Muscle layer of colon (tissue), 2 donors: ENCODE measurements at regions not wholly inside any gene's neighbourhood (a gene's known extent, or its start where the extent isn't known, plus 50 kb on each side); places are given as distances from the start of the nearest gene placed in this dataset.
"Not testable (repeated sequence)": the region's sequence is repeated elsewhere in the genome, so short reads cannot be mapped to it uniquely, and the experiment has no call there.

Source experiments
- H3K27ac ChIP-seq: one replicate; pipeline ENCODE4 v1.7.0; 2013; ENCODE audit warnings: low read depth, mild to moderate bottlenecking, low read length, moderate library complexity
- H3K27me3 ChIP-seq, 2 donors: one replicate each; pipeline ENCODE4 v1.7.0; 2013; ENCODE audit warnings: low read length in 2 of 2, mild to moderate bottlenecking in 2 of 2; ENCODE audit not compliant: insufficient read depth in 2 of 2, control insufficient read depth in 1 of 2
- H3K36me3 ChIP-seq: one replicate; pipeline ENCODE4 v1.7.0; 2013; ENCODE audit warnings: mild to moderate bottlenecking, low read length; ENCODE audit not compliant: insufficient read depth
- H3K4me1 ChIP-seq: one replicate; pipeline ENCODE4 v1.7.0; 2013; ENCODE audit warnings: mild to moderate bottlenecking, low read length; ENCODE audit not compliant: insufficient read depth
- H3K4me3 ChIP-seq, 2 donors: one replicate each; pipeline ENCODE4 v1.7.0; 2013; ENCODE audit warnings: low read length in 2 of 2, low read depth in 1 of 2, mild to moderate bottlenecking in 1 of 2, moderate library complexity in 1 of 2
- H3K9ac ChIP-seq: one replicate; pipeline ENCODE4 v1.7.0; 2013; ENCODE audit warnings: low read length
- H3K9me3 ChIP-seq: one replicate; pipeline ENCODE4 v1.7.0; 2013; ENCODE audit warnings: mild to moderate bottlenecking, low read length
- donor health status: abdominal sarcoma.
- donor health status: Adenocarcinoma of cecum.

DNA sequence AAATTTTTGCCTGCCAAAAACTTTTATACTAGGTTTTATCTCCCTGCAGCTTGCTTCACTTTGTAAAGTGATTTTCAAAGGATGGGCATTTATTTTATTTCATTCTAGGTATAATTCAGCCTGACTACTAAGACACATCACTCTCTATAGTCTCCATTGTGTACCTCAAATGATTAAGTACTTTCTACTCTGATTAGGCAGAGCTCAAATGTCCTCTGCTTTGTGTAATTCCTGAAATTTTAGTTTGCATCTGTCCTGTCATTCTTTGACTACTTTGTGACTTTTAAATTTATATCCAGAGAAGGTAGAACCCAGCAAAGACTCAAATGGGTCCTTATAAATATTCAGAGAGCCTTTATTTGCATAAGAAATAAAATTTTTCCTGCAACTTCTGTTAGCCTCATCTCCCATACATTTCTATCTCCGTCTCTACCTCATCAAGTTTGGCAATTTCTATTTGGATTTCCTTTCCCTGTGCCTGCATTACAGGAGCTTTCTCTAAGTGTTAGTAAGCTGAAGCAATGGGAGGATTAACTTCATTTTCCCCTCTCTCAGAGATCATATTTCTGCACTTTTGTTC lies 1038.0 kb upstream of the ATXN8OS start:
- no peaks in the 10 kb centered on the region for H3K4me1 ChIP-seq
- H3K9me3 ChIP-seq = no peaks in the 10 kb centered on the region
- H3K4me3 ChIP-seq = no peak overlapping the region
- no peaks in the 10 kb centered on the region for H3K36me3 ChIP-seq
- no peak overlapping the region for H3K9ac ChIP-seq
- no peaks in the 10 kb centered on the region for H3K27me3 ChIP-seq
- H3K27ac ChIP-seq = no peak overlapping the region

DNA sequence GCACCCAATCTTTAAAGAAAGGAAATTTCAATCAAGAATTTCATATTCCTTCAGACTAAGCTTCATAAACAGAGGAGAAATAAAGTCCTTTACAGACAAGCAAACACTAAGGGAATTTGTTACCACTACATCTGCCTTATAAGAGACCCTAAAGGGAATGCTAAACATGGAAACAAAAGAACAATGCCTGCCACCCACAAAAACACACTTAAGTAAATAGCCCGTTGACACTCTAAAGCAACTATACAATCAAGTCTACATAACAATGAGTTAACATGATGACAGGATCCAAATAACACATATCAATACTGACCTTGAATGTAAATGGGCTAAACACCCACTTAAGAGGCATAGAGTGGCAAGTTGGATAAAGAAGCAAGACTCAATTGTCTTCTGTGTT lies 1056.9 kb upstream of the ATXN8OS start:
- no peaks in the 10 kb centered on the region for H3K27me3 ChIP-seq
- no peaks in the 10 kb centered on the region for H3K36me3 ChIP-seq
- H3K9ac ChIP-seq = no peak overlapping the region
- no peak overlapping the region for H3K27ac ChIP-seq
- H3K4me1 ChIP-seq = no peaks in the 10 kb centered on the region
- no peaks in the 10 kb centered on the region for H3K9me3 ChIP-seq
- no peak overlapping the region for H3K4me3 ChIP-seq

DNA sequence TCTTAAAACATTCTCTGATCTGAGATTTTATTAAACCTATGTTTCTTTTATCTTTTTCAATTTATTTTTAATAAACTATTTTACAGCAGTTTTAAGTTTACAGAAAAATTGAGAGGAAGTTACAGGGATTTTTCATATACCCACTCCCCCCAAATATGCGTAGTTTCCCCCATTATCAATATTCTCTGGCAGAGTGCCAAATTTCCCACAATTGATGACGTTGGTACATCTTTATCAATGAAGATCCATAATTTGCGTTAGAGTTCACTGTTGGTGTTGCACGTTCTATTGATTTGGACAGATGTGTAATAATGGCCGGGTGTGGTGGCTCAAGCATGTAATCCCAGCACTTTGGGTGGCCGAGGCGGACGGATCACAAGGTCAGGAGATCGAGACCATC lies 1063.0 kb upstream of the ATXN8OS start:
- H3K4me3 ChIP-seq = no peak overlapping the region
- H3K4me1 ChIP-seq = no peaks in the 10 kb centered on the region
- H3K9ac ChIP-seq = no peak overlapping the region
- no peaks in the 10 kb centered on the region for H3K27me3 ChIP-seq
- H3K9me3 ChIP-seq = no peaks in the 10 kb centered on the region
- no peak overlapping the region for H3K27ac ChIP-seq
- no peaks in the 10 kb centered on the region for H3K36me3 ChIP-seq

DNA sequence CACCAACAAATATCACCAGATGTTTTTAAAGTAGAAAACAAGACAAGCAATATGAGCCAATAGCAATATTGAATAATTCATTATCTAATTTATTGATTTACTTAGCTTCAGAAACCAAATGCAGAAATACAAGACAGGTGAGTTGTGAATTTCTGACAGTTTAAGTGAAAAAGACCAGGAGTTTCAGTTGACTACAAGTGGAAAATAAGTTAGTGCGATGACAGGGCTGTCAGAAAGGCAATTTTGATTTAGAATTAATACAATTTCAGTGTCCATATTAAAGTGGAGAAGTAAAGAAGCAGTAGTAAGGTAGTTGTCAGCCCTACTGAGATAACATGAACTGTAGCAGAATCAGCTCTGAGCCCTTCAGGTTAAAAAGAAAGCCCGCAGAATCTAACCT lies 1066.7 kb upstream of the ATXN8OS start:
- Histone ChIP-seq H3K4me3 (no peak overlapping the region), H3K4me1 (no peaks in the 10 kb centered on the region), H3K9ac (no peak overlapping the region), H3K9me3 (no peaks in the 10 kb centered on the region), H3K27ac (no peak overlapping the region), H3K36me3 (no peaks in the 10 kb centered on the region), H3K27me3 (no peaks in the 10 kb centered on the region)

DNA sequence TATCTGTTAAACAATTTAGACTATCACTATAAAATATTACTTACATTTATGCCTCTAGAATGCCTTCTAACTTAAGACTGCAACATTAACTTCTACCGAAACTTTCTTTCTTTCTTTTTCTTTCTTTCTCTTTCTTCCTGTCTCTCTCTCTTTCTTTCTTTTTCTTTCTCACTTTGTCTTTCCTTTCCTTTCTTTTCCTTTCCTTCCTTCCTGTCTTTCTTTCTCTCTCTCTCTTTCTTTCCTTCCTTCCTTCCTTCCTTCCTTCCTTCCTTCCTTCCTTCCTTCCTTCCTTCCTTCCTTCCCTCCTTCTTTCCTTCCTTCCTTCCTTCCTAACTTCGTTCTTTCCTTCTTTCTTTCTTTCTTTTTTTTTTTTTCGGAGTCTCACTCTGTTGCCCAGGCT lies 1071.9 kb upstream of the ATXN8OS start:
- H3K9me3 ChIP-seq = no peaks in the 10 kb centered on the region
- no peak overlapping the region for H3K27ac ChIP-seq
- no peak overlapping the region for H3K9ac ChIP-seq
- H3K36me3 ChIP-seq = no peaks in the 10 kb centered on the region
- no peaks in the 10 kb centered on the region for H3K4me1 ChIP-seq
- H3K27me3 ChIP-seq = no peaks in the 10 kb centered on the region
- H3K4me3 ChIP-seq = no peak overlapping the region

DNA sequence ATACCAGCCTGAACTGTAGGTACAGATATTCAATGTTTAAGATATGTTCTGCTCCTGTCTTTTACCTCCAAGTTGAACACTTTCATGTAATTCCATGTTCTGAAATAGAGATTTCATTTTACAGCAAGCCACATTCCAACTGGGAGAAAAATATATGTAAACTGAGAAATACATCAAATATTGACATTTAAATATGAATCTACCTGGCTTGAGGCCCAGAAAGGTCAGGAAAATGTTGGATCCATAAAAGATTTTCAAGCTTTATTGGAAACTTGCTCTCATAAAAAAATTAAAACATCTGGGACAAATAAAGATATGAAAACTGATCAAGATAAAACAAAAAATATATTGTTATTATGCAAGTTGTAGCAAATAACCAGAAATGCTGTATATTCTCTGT lies 1078.7 kb upstream of the ATXN8OS start:
- Histone ChIP-seq H3K9ac (no peak overlapping the region), H3K27me3 (no peaks in the 10 kb centered on the region), H3K9me3 (no peaks in the 10 kb centered on the region), H3K4me3 (no peak overlapping the region), H3K4me1 (no peaks in the 10 kb centered on the region), H3K36me3 (no peaks in the 10 kb centered on the region), H3K27ac (no peak overlapping the region)

DNA sequence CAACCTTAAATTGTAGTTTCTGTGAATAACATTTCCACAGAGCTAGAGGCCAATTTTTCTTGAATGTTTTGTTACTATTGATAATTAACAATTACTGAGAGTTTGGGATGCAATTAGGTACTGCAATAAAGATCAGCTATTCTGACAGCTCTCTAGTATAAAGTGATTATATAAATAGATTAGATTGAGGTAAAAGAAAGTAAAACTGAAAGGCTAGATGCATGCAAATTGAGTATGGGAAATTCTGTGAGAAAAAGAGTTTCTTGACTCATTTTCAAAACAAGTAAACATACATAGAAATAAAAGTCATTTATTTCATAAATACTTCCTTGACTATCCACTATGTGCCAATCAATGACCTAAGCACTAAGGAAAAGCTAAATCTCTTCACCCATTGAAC lies 1087.5 kb upstream of the ATXN8OS start:
- H3K4me1 ChIP-seq = no peaks in the 10 kb centered on the region
- no peak overlapping the region for H3K9ac ChIP-seq
- no peaks in the 10 kb centered on the region for H3K36me3 ChIP-seq
- H3K27me3 ChIP-seq = no peaks in the 10 kb centered on the region
- H3K9me3 ChIP-seq = no peaks in the 10 kb centered on the region
- no peak overlapping the region for H3K27ac ChIP-seq
- H3K4me3 ChIP-seq = no peak overlapping the region

DNA sequence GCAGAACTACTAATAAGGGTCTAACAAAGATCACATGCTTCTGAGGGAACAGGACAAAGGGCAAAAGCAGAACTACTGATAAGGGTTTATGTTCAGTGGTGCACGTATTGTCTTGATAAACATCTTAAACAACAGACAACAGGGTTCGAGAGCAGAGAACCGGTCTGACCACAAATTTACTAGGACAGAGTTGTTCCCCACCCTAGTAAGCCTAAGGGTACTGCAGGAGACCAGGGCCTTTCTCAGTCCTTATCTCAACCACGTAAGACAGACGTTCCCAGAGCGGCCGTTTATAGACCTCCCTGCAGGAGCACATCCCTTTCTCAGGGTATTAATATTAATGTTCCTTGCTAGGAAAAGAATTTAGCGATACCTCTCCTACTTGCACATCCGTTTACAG lies 1089.5 kb upstream of the ATXN8OS start:
- H3K4me3 ChIP-seq, H3K27me3 ChIP-seq, H3K4me1 ChIP-seq, H3K36me3 ChIP-seq, H3K9ac ChIP-seq, H3K27ac ChIP-seq, H3K9me3 ChIP-seq: not testable (repeated sequence)

DNA sequence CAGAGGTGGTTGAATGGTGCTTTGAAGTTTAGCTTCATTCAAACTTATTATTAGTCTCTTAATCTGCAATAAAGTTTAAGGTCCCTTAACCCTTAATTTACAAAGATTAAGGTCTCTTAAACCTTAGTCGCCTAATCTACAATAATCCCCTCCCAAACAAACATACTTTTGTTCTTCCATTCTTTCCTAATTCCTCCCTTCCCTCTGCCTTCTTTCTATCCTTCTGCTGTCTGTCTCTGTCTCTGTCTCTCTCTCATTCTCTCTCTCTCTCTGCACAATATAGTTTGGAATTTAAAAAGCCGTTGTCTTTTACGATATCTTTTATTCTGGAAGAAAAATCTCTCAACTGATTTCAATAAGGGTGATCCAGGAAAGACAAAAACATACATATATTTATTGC lies 1096.8 kb upstream of the ATXN8OS start:
- Histone ChIP-seq H3K9me3 (no peaks in the 10 kb centered on the region), H3K4me3 (no peak overlapping the region), H3K27ac (no peak overlapping the region)

DNA sequence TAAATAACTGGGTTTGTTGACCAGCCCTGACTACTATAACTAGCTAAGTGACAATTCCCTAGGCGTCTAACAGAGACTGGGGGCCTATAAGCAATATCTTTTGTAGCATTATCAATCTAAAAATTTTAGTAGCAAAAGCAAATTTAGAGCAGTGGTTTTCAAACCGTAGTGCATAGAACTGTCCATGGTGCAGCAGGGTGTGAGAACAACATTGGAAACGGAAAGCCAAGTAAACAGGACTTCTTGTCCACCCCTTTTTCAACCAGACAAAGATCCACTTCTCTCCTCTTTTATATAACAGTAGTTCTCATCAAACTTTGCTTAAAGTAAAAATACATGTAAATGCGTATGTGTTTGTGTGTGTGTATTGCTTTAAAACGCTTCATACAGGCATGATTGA lies 1099.1 kb upstream of the ATXN8OS start:
- H3K4me1 ChIP-seq = no peaks in the 10 kb centered on the region
- no peak overlapping the region for H3K4me3 ChIP-seq
- H3K9me3 ChIP-seq = no peaks in the 10 kb centered on the region
- H3K9ac ChIP-seq = no peak overlapping the region
- no peaks in the 10 kb centered on the region for H3K27me3 ChIP-seq
- no peak overlapping the region for H3K27ac ChIP-seq
- H3K36me3 ChIP-seq = no peaks in the 10 kb centered on the region

More for the DNA sequence above, 1096.8 kb upstream of the ATXN8OS start:
- Histone ChIP-seq H3K9ac (no peak overlapping the region), H3K4me1 (no peaks in the 10 kb centered on the region), H3K27me3 (no peaks in the 10 kb centered on the region), H3K36me3 (no peaks in the 10 kb centered on the region)

DNA sequence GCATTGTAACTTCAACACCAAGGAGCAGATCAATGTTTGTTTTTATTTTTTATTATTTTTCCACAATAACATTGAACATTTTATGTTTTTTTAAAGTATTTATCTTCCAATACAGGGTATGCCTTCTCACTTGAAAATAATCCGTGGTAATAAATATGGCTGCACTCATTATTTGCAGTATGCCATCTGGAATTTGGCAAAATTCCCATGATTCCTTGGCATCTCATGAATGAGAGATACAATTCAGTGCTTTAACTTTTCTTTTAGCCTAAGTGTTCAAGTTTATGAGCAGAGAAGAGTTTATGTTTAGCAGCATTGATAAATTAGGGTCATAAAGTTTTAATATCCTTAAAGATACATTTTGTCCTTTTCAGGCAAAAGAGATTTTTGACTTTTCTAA lies 1109.6 kb upstream of the ATXN8OS start:
- Histone ChIP-seq H3K4me3 (no peak overlapping the region), H3K9ac (no peak overlapping the region), H3K4me1 (no peaks in the 10 kb centered on the region), H3K27ac (no peak overlapping the region), H3K27me3 (no peaks in the 10 kb centered on the region), H3K36me3 (no peaks in the 10 kb centered on the region), H3K9me3 (no peaks in the 10 kb centered on the region)

DNA sequence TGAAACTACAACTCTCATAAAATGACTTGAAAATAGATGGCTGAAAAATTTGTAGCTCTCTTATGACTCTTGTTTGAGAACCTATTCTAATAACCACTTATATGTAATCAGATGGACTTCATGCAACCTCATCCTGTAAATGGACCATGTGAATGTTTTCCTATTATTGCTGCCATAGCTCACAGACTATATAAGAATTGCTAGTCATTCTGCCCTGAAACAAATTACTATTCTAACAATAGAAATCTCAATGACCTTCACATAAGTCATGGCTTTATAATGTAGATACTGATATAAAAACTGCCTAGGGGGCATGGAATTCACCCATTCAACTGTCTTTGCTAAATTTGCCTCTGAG lies 1111.0 kb upstream of the ATXN8OS start:
- H3K9ac ChIP-seq = no peak overlapping the region

More for the DNA sequence above, 1111.0 kb upstream of the ATXN8OS start:
- H3K4me3 ChIP-seq = no peak overlapping the region
- no peaks in the 10 kb centered on the region for H3K4me1 ChIP-seq
- no peaks in the 10 kb centered on the region for H3K9me3 ChIP-seq
- no peak overlapping the region for H3K27ac ChIP-seq
- H3K27me3 ChIP-seq = no peaks in the 10 kb centered on the region
- no peaks in the 10 kb centered on the region for H3K36me3 ChIP-seq
